Right hindlimb (tissue), 1 donor: ENCODE measurements at regions not wholly inside any gene's neighbourhood (a gene's known extent, or its start where the extent isn't known, plus 50 kb on each side); places are given as distances from the start of the nearest gene placed in this dataset.

ENCODE experiments used
- DNase-seq: peaks from one replicate; pipeline ENCODE4 v3.0.0-alpha.2; 2018

DNA sequence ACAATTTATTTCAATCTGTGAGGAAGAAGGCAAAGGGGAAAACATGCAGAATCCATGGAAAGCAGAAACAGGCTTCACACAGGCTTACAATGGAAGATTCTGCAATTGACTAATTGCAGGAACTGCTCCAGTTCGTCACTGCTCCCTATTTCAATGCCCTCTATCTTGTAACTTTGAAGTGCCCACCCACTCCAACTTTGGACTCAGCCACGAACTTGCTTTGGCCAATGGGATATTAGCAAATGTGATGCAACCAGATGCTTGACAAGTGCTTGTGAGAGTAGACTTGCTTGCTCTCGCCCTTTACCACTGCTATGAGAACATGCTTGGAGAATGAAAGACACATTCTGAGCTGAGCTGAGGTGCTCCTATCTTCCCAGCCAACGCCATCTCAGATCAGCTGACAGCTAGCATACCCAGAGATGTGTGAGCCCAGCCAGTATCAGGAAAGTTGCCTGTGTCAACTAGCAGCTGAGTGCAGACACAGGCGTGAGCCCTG is 105.7 kb upstream of the PTCHD1 start:
- DNase-seq = no peak

DNA sequence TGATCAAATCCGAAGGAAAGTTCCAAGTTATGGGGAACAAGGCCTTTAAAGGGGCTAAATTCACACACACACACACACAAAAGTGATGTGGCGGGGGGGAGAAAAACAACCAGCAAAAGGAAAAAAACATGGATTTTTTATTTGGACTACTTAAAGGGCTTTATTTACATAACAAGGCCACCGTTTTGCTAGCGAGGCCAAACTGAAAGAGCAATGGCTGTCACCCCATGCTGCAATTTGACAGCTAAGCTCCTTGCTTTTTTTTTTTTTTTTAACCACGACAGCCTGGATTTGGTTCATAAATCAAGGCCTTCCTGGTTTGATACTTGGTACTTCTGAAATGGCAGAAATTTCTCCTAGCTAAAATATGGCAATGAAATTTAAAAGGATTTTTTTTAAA is 99.6 kb upstream of the PTCHD1 start:
- no peak for DNase-seq

DNA sequence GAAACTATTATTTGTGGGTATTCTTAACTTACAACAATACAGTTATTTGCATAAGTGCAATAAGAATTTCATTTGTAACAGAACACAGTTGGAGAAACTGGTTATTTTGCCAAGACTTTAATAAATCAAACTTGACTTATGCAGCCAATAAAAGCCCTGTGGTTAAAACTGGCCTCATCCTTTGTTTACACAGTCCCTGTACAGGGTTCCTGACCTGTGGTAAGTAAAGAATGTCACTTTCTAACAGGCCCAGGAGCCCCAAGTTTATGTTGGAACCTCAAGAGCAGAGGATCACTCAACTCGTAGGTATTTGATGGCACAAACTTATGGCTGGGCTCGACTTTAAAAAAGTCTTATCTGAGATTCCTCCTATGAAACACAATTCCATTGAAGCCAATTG is 88.6 kb upstream of the PTCHD1 start:
- no peak for DNase-seq

DNA sequence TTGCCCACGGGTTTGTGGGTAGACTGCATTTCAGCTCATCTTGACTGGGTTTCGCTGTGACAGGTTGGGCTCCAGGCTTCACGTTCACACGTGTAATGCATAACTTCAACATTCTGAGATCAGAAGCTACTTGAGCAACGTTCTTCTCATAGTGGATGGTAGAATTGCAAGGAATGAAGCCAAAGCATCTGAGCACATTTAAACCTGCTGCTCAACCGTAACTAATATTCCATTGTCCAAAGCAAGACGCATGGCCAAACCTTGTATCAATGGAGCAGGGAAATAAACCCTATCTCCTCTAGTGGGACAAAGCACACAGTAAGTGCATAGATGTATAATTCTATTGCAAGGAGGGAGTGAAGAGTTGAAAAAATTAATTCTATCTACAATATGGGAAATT is 86.5 kb upstream of the PTCHD1 start:
- DNase-seq = no peak

DNA sequence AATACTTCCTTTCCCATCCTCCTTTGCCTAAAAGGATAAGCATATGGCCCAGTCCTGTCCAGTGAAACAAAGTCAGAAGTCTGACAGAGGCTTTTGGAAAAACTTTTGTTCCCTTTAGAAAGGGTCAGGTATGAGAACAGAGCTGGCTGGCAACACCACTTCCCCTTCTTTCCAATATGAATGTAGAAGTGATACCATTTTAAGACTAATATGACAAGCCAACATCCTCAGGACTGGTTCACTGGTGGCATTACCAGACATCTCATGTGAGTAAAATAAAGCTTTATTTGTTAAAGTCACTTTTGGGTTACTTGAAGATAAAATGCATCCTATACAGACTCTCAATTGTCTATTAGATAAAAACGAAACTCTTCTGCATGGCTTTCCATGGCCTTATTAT is 83.6 kb upstream of the PTCHD1 start:
- no peak for DNase-seq

DNA sequence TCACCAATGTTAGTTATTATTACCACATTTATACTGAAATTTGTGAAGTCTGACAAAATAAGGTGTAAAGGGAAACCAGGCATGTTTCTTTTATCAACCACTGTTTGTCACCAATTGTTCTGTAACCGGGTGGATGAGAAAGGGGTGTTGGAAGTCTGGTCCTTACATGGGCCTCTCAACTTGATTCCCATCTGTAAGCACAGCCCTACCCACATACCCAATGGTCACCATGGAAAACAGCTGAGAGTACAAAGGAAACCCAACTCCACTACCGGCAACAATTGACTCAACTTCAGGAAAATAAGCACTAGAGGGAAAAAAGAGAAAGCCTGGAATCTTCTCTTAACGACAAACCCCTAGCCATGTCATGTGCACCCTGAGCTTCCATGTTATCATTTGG is 70.8 kb upstream of the PTCHD1 start:
- no peak for DNase-seq

DNA sequence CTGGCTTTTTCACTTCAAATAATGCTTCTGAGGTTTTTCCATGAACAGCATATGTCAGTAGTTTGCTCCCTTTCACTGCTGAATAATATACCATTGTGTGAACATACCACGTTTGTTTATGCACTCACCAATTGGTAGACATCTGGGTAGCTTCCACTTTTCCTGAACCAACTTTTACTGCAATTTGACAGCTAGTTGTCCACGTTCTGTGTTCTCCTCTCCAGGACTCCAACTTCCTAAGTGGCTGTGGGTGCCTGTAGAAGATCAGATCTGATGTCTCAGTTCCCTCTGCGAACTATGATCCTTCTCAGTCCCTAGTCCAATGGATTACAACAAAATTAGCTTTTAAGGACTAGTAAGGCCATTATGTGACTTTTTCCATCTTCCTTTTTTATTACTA is 64.7 kb upstream of the PTCHD1 start:
- no peak for DNase-seq

DNA sequence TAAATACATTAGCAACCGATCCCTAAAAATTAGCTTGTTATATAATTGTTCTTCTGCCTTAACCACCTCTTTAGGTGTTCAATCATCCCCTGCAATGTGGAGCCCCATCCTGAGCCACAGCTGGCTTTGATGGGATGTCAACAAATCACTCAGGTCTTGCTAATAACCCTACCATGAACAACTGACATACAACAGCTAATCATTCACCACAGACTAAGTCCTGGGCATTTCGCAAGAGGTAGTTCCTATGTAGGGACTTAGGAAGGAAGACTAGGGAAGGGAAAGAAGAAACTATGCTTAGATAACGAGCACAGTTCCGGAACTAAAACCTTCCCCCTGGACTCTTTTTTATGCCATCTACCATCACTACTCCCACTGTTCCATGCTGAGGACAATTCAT is 63.6 kb upstream of the PTCHD1 start:
- no peak for DNase-seq

DNA sequence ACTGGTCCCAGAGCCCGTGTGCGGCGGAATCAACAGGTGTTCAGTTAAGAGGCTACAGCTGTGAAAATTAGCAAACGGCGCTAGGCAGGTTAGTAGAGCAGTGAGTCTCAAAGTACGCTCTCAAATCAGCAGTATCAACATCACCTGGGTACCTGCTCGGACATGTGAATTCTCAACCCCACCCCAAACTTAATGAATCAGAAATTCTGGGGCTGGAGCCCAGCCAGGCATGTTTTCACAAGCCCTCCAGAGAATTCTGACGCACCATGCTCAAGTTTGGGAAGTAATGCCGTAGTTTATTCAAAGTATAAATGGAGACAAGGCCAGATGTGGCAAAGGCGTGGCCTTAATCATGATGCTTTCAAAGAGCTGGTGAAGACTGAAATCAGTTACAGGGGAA is 58.2 kb upstream of the PTCHD1 start:
- DNase-seq = no peak
